Activated CD8-positive, alpha-beta T cell treated with anti-CD3 and anti-CD28 coated beads for 36 hours (primary cell): ENCODE measurements at regions not wholly inside any gene's neighbourhood (a gene's known extent, or its start where the extent isn't known, plus 50 kb on each side); places are given as distances from the start of the nearest gene placed in this dataset.

Experiments used
- ATAC-seq: fragments of 200-7000 bp; cut with Tn5 transposase; one replicate; pipeline ENCODE4 v1.10.0; 2021; ENCODE audit warnings: mild to moderate bottlenecking, moderate library complexity
- CTCF ChIA-PET: fragments of 350-600 bp; sonication (Branson Sonifier 250); formaldehyde crosslinking; loops from one replicate; lab custom pipeline; 2021; ENCODE audit warnings: antibody characterized with exemption; lab: Charles Lee
- POLR2A ChIA-PET: fragments of 350-600 bp; sonication (Branson Sonifier 250); formaldehyde crosslinking; loops from one replicate; lab custom pipeline; 2021; ENCODE audit warnings: antibody characterized with exemption; lab: Charles Lee
- DNase-seq: peaks from one replicate; pipeline ENCODE4 v3.0.0-alpha.2; 2020
- H3K27ac Mint-ChIP-seq: one replicate; pipeline ENCODE4 v1.8.0; 2021; ENCODE audit warnings: mild to moderate bottlenecking, mixed read lengths
- H3K27me3 Mint-ChIP-seq: one replicate; pipeline ENCODE4 v1.8.0; 2021; ENCODE audit warnings: mixed read lengths
- H3K36me3 Mint-ChIP-seq: one replicate; pipeline ENCODE4 v1.8.0; 2021; ENCODE audit warnings: low read depth, mixed read lengths
- H3K4me1 Mint-ChIP-seq: one replicate; pipeline ENCODE4 v1.8.0; 2021; ENCODE audit warnings: low read depth, mixed read lengths
- H3K4me3 Mint-ChIP-seq: one replicate; pipeline ENCODE4 v1.8.0; 2021; ENCODE audit warnings: mild to moderate bottlenecking, moderate library complexity, mixed read lengths
- H3K9me3 Mint-ChIP-seq: one replicate; pipeline ENCODE4 v1.8.0; 2021; ENCODE audit warnings: mixed read lengths
- intact Hi-C: fragments of 100-400 bp; cut with micrococcal nuclease; formaldehyde crosslinking; loops from one replicate; pipeline ENCODE4 v1.10.0; 2022
- TF ChIP-seq, protein P1 (sequence below): fragments of 200-600 bp; IDR thresholded peaks from one replicate; pipeline ENCODE4 v1.8.0; 2022; ENCODE audit warnings: antibody characterized with exemption, mild to moderate bottlenecking

DNA sequence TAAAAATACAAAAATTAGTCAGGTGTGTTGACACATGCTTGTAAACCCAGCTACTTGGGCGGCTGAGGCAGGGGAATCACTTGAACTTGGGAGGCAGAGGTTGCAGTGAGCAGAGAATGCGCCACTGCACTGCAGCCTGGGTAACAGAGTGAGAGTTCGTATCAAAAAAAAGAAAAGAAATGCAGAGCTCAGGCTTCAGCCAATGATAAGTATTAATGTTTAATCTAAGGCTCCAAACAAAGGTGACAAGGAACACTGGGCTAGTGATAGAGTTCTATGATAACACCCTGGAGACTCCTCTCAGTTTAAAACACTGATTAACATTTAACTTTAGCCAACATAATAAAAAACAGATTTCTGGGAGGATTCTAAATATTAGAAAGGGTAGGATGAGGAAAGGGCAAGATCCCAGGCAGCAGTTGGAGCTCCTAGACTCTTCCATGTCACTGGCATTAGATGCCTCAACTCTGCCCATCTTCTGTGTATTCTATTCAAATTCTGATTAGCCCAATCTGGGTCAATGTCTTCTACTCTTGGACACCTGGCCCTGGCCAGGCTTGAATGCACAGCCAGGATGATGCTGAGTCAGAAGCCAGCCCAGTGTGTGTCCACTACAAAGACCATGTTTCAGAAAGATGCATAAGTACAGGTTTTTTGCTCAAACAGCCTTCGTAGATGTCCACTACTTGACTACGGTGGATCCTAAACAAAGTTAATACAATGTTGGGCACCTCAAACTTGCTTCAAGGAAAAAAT is 91.0 kb upstream of the FAM169A start:
- Mint-ChIP-seq H3K4me3 (no peak overlapping the region), H3K36me3 (no peaks in the 10 kb centered on the region), H3K27me3 (no peaks in the 10 kb centered on the region), H3K4me1 (peaks cover 11% of the 10 kb centered on the region), H3K27ac (no peak overlapping the region), H3K9me3 (peaks cover 2% of the 10 kb centered on the region)
- ATAC-seq (no peak), DNase-seq (no peak)
- ChIA-PET POLR2A (interaction anchor here (0.7 kb wide), 1 partner anchor 8 kb away, joined by 3 read pairs; no protein-coding TSS in a partner anchor), CTCF (interaction anchor here (0.7 kb wide), 1 partner anchor 22 kb away, joined by 4 read pairs; no protein-coding TSS in a partner anchor)
- intact Hi-C loops, result no loop called here
- TF ChIP-seq, protein P1, sequence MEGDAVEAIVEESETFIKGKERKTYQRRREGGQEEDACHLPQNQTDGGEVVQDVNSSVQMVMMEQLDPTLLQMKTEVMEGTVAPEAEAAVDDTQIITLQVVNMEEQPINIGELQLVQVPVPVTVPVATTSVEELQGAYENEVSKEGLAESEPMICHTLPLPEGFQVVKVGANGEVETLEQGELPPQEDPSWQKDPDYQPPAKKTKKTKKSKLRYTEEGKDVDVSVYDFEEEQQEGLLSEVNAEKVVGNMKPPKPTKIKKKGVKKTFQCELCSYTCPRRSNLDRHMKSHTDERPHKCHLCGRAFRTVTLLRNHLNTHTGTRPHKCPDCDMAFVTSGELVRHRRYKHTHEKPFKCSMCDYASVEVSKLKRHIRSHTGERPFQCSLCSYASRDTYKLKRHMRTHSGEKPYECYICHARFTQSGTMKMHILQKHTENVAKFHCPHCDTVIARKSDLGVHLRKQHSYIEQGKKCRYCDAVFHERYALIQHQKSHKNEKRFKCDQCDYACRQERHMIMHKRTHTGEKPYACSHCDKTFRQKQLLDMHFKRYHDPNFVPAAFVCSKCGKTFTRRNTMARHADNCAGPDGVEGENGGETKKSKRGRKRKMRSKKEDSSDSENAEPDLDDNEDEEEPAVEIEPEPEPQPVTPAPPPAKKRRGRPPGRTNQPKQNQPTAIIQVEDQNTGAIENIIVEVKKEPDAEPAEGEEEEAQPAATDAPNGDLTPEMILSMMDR, result no peak

DNA sequence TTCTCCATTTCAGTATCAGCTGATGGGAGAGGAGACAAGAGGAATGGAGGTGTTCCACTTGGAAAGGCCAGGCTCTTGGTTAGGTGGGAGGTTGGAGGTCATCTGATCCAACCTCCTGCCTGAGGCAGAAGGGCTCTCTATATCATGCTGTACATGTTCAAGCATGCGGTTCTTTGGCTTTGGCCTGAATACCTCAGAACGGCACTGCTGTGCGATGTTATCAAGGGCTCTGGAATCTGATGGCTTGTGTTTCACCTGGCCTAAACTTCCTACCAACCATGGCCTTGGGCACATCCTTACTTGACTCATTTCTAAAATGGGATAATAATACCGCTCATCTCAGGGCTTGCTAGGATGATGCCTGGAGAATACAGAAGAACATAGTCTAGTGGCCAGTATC is 90.1 kb upstream of the FAM169A start:
- no peak overlapping the region for H3K27ac Mint-ChIP-seq
- H3K27me3 Mint-ChIP-seq, result no peaks in the 10 kb centered on the region
- POLR2A ChIA-PET, result interaction anchor here (0.7 kb wide), 1 partner anchor 7 kb away, joined by 3 read pairs; no protein-coding TSS in a partner anchor
- no peaks in the 10 kb centered on the region for H3K36me3 Mint-ChIP-seq
- peaks cover 2% of the 10 kb centered on the region for H3K9me3 Mint-ChIP-seq
- TF ChIP-seq, protein P1, result no peak
- intact Hi-C loops, result no loop called here
- peaks cover 11% of the 10 kb centered on the region for H3K4me1 Mint-ChIP-seq
- no peak overlapping the region for H3K4me3 Mint-ChIP-seq
- no peak for ATAC-seq
- DNase-seq, result no peak
- CTCF ChIA-PET, result no interaction called here

DNA sequence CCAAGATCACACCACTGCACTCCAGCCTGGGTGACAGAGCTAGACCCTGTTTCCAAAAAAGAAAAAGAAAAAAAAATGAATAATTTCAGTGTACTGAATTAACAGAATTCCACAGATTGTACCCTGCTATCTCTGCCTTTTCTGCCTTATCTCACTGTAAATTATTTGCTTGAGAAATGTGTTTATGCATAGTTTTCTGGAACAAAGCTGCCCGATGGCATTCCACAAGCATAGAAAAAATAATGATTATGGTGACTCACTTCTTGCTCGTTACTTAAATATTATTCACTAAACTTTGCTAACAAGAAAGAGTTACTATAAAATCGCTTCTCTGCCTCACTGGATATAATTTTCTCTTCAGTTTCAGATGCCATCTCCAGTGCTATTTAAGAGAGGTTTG is 88.7 kb upstream of the FAM169A start:
- CTCF ChIA-PET, result interaction anchor here (1.0 kb wide), 1 partner anchor 312 kb away, joined by 3 read pairs; no protein-coding TSS in a partner anchor

DNA sequence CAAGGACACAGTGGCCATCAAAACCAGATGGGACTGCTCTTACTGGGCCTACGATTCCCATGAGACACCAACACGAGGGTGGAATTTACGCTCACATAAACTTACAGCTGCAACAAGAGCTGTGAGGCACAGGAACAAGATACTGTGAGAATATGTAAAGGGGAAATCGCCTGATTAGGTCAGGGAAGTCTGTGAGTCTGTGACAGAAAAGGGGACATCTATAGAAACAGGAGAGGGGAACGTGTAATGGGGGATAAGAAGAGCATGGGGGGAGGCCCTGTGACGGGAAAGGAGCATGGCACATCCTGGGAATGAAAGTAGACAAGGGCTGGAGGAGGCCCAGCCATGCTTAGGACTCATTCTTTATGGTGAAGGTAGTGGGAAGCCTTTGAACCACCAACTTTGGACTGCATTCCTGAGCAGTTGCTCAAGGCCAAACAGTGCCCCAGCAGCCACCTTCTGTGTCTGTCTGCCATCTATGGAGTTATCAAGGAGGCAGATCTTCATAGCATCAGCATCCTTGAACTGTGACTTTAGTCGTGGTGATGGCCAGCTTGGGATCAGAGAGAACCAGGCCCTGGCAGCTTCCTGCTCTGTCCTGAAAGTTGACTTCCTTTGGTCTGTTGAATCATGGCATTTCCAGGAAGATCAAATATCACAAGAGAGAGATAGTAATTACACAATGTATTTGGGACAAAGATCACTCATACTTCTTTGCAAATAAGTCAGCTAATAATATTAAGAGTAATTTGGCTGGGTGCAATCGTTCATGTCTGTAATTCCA is 87.9 kb upstream of the FAM169A start:
- ChIA-PET POLR2A (no interaction called here), CTCF (interaction anchor here (1.0 to 1.5 kb wide), 2 partner anchors 283 to 313 kb away, joined by 3 to 4 read pairs; partner anchors contain the start of gene ANKRD31)
- H3K27me3 Mint-ChIP-seq, result peaks cover 2% of the 10 kb centered on the region
- H3K36me3 Mint-ChIP-seq, result no peaks in the 10 kb centered on the region
- peaks cover 11% of the 10 kb centered on the region for H3K4me1 Mint-ChIP-seq
- no peak overlapping the region for H3K4me3 Mint-ChIP-seq
- intact Hi-C loops, result no loop called here
- TF ChIP-seq, protein P1, result no peak
- ATAC-seq (peak; percentile 82), DNase-seq (no peak)
- H3K27ac Mint-ChIP-seq, result no peak overlapping the region
- peaks cover 2% of the 10 kb centered on the region for H3K9me3 Mint-ChIP-seq

More for the DNA sequence above, 88.7 kb upstream of the FAM169A start:
- TF ChIP-seq, protein P1, result no peak
- H3K27ac Mint-ChIP-seq, result no peak overlapping the region
- H3K4me3 Mint-ChIP-seq, result no peak overlapping the region
- H3K4me1 Mint-ChIP-seq, result peaks cover 11% of the 10 kb centered on the region
- no peaks in the 10 kb centered on the region for H3K36me3 Mint-ChIP-seq
- no peak for DNase-seq
- peaks cover 2% of the 10 kb centered on the region for H3K9me3 Mint-ChIP-seq
- no peak for ATAC-seq
- POLR2A ChIA-PET, result no interaction called here
- intact Hi-C loops, result no loop called here
- H3K27me3 Mint-ChIP-seq, result peaks cover 2% of the 10 kb centered on the region
